LNCaP clone FGC (cell line): ENCODE measurements at regions not wholly inside any gene's neighbourhood (a gene's known extent, or its start where the extent isn't known, plus 50 kb on each side); places are given as distances from the start of the nearest gene placed in this dataset.

ENCODE experiments used
- DNase-seq: peaks from one replicate; pipeline ENCODE4 v3.0.0-alpha.2; 2011; ENCODE audit warnings: low read depth
- H3K4me3 ChIP-seq: 2 replicates; pipeline ENCODE4 v1.5.1; 2011; ENCODE audit warnings: mild to moderate bottlenecking, low read depth, low read length, control low read depth
- CTCF ChIP-seq: IDR thresholded peaks from 2 replicates; pipeline ENCODE4 v1.5.1; 2012; ENCODE audit warnings: mild to moderate bottlenecking; ENCODE audit not compliant: control insufficient read depth, insufficient read depth; ENCODE audit errors: extremely low read depth

- H3K4me3 ChIP-seq: no peak overlapping the region
- DNase-seq: no peak
- no peak for TF ChIP-seq CTCF
Measured at GRCh38 chr2:191574232-191574631, 103.7 kb upstream of the NABP1 start.

GRCh38 chr2:191577605-191578004 is 100.3 kb upstream of the NABP1 start:
- TF ChIP-seq CTCF: no peak
- no peak overlapping the region for H3K4me3 ChIP-seq
- DNase-seq: no peak

GRCh38 chr2:191578031-191578430 is 99.9 kb upstream of the NABP1 start:
- TF ChIP-seq CTCF: no peak
- no peak overlapping the region for H3K4me3 ChIP-seq
- peak; percentile 64 for DNase-seq

GRCh38 chr2:191580581-191580980 is 97.4 kb upstream of the NABP1 start:
- TF ChIP-seq CTCF: no peak
- DNase-seq: no peak
- no peak overlapping the region for H3K4me3 ChIP-seq

- no peak overlapping the region for H3K4me3 ChIP-seq
- TF ChIP-seq CTCF: no peak
- no peak for DNase-seq
Measured at GRCh38 chr2:191581003-191581402, 96.9 kb upstream of the NABP1 start.

- H3K4me3 ChIP-seq: no peak overlapping the region
- peak; percentile 4 for DNase-seq
- TF ChIP-seq CTCF: no peak
Measured at GRCh38 chr2:191582355-191582754, 95.6 kb upstream of the NABP1 start.

- H3K4me3 ChIP-seq: no peak overlapping the region
- DNase-seq: no peak
- no peak for TF ChIP-seq CTCF
Measured at GRCh38 chr2:191591025-191591424, 86.9 kb upstream of the NABP1 start.
